ENCODE measurements at regions not wholly inside any gene's neighbourhood (a gene's known extent, or its start where the extent isn't known, plus 50 kb on each side); places are given as distances from the start of the nearest gene placed in this dataset.

- DNase-seq (ENCODE audit: low read depth, low spot score) = no peak
- TF ChIP-seq, protein P1, sequence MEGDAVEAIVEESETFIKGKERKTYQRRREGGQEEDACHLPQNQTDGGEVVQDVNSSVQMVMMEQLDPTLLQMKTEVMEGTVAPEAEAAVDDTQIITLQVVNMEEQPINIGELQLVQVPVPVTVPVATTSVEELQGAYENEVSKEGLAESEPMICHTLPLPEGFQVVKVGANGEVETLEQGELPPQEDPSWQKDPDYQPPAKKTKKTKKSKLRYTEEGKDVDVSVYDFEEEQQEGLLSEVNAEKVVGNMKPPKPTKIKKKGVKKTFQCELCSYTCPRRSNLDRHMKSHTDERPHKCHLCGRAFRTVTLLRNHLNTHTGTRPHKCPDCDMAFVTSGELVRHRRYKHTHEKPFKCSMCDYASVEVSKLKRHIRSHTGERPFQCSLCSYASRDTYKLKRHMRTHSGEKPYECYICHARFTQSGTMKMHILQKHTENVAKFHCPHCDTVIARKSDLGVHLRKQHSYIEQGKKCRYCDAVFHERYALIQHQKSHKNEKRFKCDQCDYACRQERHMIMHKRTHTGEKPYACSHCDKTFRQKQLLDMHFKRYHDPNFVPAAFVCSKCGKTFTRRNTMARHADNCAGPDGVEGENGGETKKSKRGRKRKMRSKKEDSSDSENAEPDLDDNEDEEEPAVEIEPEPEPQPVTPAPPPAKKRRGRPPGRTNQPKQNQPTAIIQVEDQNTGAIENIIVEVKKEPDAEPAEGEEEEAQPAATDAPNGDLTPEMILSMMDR (IDR thresholded peaks at IDR 0.05; ENCODE audit: low read depth, low read length) = no peak
- in situ Hi-C loops (cut with HindIII; ENCODE audit: low sequenced_read_pairs) = no loop called here
- H3K4me3 ChIP-seq (ENCODE audit: low read depth, low read length) = no peak overlapping the region
Measured at GRCh38 chr9:13616491-13617035, 337.1 kb upstream of the MPDZ start.

DNA sequence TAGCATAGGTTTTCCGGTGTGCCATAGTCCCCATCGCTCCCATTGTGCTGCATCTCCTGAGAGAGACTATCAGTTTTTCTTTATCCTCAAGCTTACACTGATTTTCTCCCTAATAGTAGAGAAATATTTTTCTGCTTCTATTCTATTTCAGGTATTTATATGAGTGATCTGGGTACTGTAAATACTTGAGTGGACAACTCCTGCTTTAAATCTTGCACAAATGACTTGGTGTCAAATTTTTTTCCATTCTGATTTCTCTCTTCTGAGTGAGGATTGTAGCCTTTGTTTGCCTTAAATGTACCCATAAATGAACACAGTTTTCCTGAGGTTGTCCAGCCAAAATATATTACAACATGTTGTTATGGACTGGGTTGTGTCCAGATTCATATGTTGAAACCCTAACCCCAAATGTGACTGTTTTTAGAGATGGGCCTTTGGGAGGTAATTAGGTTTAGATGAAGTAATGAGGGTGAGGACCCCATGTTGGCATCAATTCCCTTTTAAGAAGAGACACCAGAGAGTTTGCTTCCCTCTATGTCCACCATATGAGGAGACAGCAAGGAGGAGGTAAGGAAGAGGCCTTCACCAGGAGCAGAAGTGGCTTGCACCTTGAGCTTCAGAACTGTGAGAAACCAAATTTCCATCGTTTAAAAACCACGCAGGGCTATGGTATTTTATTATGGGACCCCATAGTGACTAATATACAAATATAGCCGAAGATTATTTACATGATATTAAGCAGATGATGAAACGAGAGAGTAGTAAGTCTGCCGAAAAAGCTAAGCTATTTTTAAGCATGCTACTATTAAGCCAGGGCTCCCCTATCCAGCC, 336.4 kb upstream of the MPDZ start:
- DNase-seq (ENCODE audit: low read depth, low spot score) = no peak
- TF ChIP-seq, protein P1 (IDR thresholded peaks at IDR 0.05; ENCODE audit: low read depth, low read length) = no peak
- H3K4me3 ChIP-seq (ENCODE audit: low read depth, low read length) = no peak overlapping the region
- in situ Hi-C loops (cut with HindIII; ENCODE audit: low sequenced_read_pairs) = no loop called here

DNA sequence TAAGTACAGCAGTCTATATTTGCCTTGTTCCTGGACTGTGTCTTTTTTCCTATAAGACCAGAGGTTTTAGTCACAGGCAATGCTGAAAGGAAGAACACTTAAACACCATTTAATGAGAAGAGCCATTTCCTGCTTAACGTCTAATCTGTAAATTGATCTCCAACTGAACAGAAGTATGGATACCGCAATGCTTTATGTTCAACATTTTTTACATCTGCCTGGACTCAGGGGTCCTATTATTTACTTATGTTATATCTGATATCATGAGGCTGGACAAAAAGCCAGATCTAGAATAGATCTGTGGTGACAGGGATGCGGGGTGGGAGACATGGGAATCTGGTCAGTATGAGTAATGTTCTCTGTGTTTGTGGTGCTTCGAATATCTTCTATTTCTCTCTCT, 334.6 kb upstream of the MPDZ start:
- TF ChIP-seq, protein P1 (IDR thresholded peaks at IDR 0.05; ENCODE audit: low read depth, low read length) = no peak
- H3K4me3 ChIP-seq (ENCODE audit: low read depth, low read length) = no peak overlapping the region
- DNase-seq (ENCODE audit: low read depth, low spot score) = no peak
- in situ Hi-C loops (cut with HindIII; ENCODE audit: low sequenced_read_pairs) = no loop called here

DNA sequence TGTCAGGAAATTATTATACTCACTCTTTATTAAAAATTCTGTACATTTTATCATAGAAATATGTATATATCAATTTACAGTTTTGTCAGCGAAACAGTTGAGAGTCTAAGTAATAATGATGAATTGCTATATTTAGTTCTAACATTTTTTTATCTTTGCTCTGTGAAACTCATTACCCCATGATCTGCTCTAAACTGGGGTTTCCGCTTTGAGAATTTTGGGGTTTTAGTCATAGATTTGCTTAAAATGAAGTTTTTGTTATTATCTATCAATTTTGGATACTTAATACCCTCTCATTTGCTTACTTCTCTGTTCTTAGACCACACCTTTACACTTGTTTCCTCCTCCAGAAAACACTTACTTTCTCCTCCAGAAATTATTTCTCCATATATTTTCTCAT, 333.8 kb upstream of the MPDZ start:
- DNase-seq (ENCODE audit: low read depth, low spot score) = no peak
- in situ Hi-C loops (cut with HindIII; ENCODE audit: low sequenced_read_pairs) = no loop called here
- no peak overlapping the region for H3K4me3 ChIP-seq (ENCODE audit: low read depth, low read length)
- TF ChIP-seq, protein P1 (IDR thresholded peaks at IDR 0.05; ENCODE audit: low read depth, low read length) = no peak

- peak overlapping the region; percentile 14 for H3K4me3 ChIP-seq (ENCODE audit: low read depth, low read length)
- TF ChIP-seq, protein P1 (IDR thresholded peaks at IDR 0.05; ENCODE audit: low read depth, low read length) = no peak
- DNase-seq (ENCODE audit: low read depth, low spot score) = peak; percentile 4
- in situ Hi-C loops (cut with HindIII; ENCODE audit: low sequenced_read_pairs) = no loop called here
Measured at GRCh38 chr9:13608451-13608850, 329.0 kb upstream of the MPDZ start.

DNA sequence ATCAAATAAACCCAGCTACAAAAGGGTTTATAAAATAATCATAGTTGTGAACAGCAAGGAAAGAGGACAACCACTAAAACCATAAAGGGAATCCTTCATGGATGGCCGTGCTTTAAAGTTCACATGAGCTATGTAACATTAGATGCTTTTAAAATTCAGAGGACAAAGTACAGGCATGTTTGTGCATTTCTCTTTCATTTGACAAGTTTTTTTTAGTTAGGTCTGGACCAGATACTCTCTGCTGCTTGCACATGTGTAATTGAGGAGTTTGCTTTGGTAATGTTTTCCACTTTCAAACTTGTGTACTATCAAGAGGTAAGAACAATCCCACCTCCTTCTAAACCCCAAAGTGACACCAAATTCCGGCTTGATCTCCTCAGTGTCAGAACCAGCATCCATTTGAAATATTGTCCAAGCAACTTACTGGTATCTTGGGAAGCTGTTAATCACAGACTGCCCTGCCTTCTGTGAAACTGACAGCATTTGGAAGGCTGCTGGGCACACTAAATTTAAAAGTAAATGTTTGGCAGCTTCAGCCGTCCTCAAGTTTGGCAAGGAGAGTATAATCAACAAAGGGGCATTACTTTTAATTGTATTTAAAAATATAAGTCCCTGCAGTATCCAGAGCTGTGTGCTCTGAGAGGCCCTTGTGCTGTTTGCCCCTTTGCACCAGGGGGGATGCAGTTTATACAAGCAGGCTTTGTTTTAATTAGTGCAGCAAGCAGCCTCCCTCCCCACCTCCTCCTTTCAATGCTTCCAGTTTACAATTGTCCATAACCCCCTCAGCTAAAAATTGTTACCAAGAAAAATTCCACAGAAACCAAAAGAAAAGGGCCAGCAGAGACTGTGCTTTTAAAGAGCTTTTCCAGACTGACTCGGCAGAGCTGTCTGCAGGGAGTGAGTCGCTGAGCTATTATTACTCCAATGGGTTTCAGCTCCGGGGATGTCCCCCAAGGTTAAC, 328.3 kb upstream of the MPDZ start:
- TF ChIP-seq, protein P1 (IDR thresholded peaks at IDR 0.05; ENCODE audit: low read depth, low read length) = no peak
- no peak overlapping the region for H3K4me3 ChIP-seq (ENCODE audit: low read depth, low read length)
- peak; percentile 13 for DNase-seq (ENCODE audit: low read depth, low spot score)
- in situ Hi-C loops (cut with HindIII; ENCODE audit: low sequenced_read_pairs) = no loop called here

Measured in astrocyte of the spinal cord (primary cell).